ENCODE measurements at regions not wholly inside any gene's neighbourhood (a gene's known extent, or its start where the extent isn't known, plus 50 kb on each side); places are given as distances from the start of the nearest gene placed in this dataset.

DNA sequence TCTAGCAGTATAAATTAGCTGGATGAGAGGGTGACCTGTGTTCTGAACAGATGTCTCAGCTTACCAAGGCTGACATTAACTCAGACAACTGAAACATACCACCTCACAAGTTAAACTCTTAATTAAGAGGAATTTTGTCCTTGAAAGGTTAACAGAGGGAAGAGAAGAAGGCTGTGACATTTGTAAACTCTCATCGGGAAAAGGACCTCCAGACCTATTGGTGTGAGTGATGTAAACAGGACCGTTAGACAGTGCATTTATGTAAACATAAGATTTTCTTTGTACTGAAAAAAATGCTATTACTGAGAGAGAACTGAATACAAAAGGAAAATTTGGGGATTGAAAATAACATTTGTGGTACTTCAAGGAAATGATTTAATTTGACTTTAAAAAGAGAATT, 308.4 kb upstream of the DIAPH2 start:
- no peaks in the 10 kb centered on the region for H3K9me3 ChIP-seq
- no peak overlapping the region for H3K27ac ChIP-seq
- no peaks in the 10 kb centered on the region for H3K36me3 ChIP-seq
- TF ChIP-seq, protein P1, sequence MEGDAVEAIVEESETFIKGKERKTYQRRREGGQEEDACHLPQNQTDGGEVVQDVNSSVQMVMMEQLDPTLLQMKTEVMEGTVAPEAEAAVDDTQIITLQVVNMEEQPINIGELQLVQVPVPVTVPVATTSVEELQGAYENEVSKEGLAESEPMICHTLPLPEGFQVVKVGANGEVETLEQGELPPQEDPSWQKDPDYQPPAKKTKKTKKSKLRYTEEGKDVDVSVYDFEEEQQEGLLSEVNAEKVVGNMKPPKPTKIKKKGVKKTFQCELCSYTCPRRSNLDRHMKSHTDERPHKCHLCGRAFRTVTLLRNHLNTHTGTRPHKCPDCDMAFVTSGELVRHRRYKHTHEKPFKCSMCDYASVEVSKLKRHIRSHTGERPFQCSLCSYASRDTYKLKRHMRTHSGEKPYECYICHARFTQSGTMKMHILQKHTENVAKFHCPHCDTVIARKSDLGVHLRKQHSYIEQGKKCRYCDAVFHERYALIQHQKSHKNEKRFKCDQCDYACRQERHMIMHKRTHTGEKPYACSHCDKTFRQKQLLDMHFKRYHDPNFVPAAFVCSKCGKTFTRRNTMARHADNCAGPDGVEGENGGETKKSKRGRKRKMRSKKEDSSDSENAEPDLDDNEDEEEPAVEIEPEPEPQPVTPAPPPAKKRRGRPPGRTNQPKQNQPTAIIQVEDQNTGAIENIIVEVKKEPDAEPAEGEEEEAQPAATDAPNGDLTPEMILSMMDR (IDR thresholded peaks at IDR 0.05): no peak
- no peak for DNase-seq (ENCODE audit: low spot score in 2 of 2)
- intact Hi-C loops (cut with DNase I): loop anchor here (10.0 kb wide), 1 partner anchor 179 kb away; no protein-coding TSS in a partner anchor
- H3K4me1 ChIP-seq: no peaks in the 10 kb centered on the region
- no peaks in the 10 kb centered on the region for H3K27me3 ChIP-seq
- H3K4me3 ChIP-seq: no peak overlapping the region

GRCh38 chrX:96379951-96380350, 304.7 kb upstream of the DIAPH2 start:
- TF ChIP-seq, protein P1 (IDR thresholded peaks at IDR 0.05): no peak
- DNase-seq (ENCODE audit: low spot score in 2 of 2): no peak
- intact Hi-C loops (cut with DNase I): loop anchor here (10.0 kb wide), 1 partner anchor 175 kb away; no protein-coding TSS in a partner anchor
- Histone ChIP-seq H3K27me3 (no peaks in the 10 kb centered on the region), H3K36me3 (no peaks in the 10 kb centered on the region), H3K9me3 (no peaks in the 10 kb centered on the region), H3K4me3 (no peak overlapping the region), H3K27ac (no peak overlapping the region), H3K4me1 (no peaks in the 10 kb centered on the region)

- intact Hi-C loops (cut with DNase I): no loop called here
- no peak for DNase-seq (ENCODE audit: low spot score in 2 of 2)
- no peaks in the 10 kb centered on the region for H3K27me3 ChIP-seq
- H3K4me3 ChIP-seq: no peak overlapping the region
- H3K27ac ChIP-seq: no peak overlapping the region
- no peaks in the 10 kb centered on the region for H3K36me3 ChIP-seq
- no peaks in the 10 kb centered on the region for H3K9me3 ChIP-seq
- H3K4me1 ChIP-seq: no peaks in the 10 kb centered on the region
- TF ChIP-seq, protein P1 (IDR thresholded peaks at IDR 0.05): no peak
Observed at GRCh38 chrX:96382018-96382417, 302.6 kb upstream of the DIAPH2 start.

GRCh38 chrX:96383428-96383827, 301.2 kb upstream of the DIAPH2 start:
- Histone ChIP-seq H3K27me3 (no peaks in the 10 kb centered on the region), H3K9me3 (no peaks in the 10 kb centered on the region), H3K27ac (no peak overlapping the region), H3K36me3 (no peaks in the 10 kb centered on the region), H3K4me3 (no peak overlapping the region), H3K4me1 (no peaks in the 10 kb centered on the region)
- TF ChIP-seq, protein P1 (IDR thresholded peaks at IDR 0.05): no peak
- no peak for DNase-seq (ENCODE audit: low spot score in 2 of 2)
- intact Hi-C loops (cut with DNase I): no loop called here

- Histone ChIP-seq H3K36me3 (no peaks in the 10 kb centered on the region), H3K27ac (no peak overlapping the region), H3K27me3 (no peaks in the 10 kb centered on the region), H3K4me1 (no peaks in the 10 kb centered on the region), H3K4me3 (no peak overlapping the region), H3K9me3 (no peaks in the 10 kb centered on the region)
- DNase-seq (ENCODE audit: low spot score in 2 of 2): no peak
- intact Hi-C loops (cut with DNase I): no loop called here
- TF ChIP-seq, protein P1 (IDR thresholded peaks at IDR 0.05): no peak
Observed at GRCh38 chrX:96386325-96386724, 298.3 kb upstream of the DIAPH2 start.

DNA sequence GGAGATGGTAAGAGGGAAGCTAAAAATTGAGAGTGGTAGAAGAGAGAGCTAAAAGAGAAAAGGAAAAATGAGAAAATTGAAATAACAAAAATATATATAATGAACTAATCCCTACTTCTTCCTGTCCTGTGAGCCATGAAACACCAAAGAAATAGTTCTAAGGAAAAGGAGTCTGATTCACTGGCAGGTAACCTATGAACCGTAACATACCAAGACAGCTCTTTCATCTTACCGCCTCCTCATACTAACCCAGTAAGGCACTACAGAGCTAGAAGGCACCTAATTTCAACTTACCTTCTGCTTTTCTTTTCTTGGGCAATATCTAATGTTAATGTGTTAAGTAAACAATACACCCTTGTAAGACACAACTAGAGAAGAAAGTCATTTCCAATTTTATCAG, 297.7 kb upstream of the DIAPH2 start:
- no peak overlapping the region for H3K27ac ChIP-seq
- intact Hi-C loops (cut with DNase I): no loop called here
- no peak for DNase-seq (ENCODE audit: low spot score in 2 of 2)
- H3K4me1 ChIP-seq: no peaks in the 10 kb centered on the region
- no peaks in the 10 kb centered on the region for H3K36me3 ChIP-seq
- no peak overlapping the region for H3K4me3 ChIP-seq
- no peaks in the 10 kb centered on the region for H3K27me3 ChIP-seq
- TF ChIP-seq, protein P1 (IDR thresholded peaks at IDR 0.05): no peak
- no peaks in the 10 kb centered on the region for H3K9me3 ChIP-seq
